Endodermal cell (in vitro differentiated cells): ENCODE measurements at regions not wholly inside any gene's neighbourhood (a gene's known extent, or its start where the extent isn't known, plus 50 kb on each side); places are given as distances from the start of the nearest gene placed in this dataset.

Experiments used
- DNase-seq: peaks from one replicate; pipeline ENCODE4 v3.0.0-alpha.2; 2017
- H3K27ac ChIP-seq: 2 replicates; pipeline ENCODE4 v1.5.1; 2013; ENCODE audit warnings: mild to moderate bottlenecking, low read depth, low read length, moderate library complexity
- H3K27me3 ChIP-seq: 2 replicates; pipeline ENCODE4 v1.6.1; 2013; ENCODE audit warnings: mild to moderate bottlenecking, low read length, moderate library complexity; ENCODE audit not compliant: insufficient read depth, control insufficient read depth, poor library complexity, severe bottlenecking
- H3K36me3 ChIP-seq: 2 replicates; pipeline ENCODE4 v1.7.0; 2013; ENCODE audit warnings: mild to moderate bottlenecking, low read length, moderate library complexity; ENCODE audit not compliant: control insufficient read depth, insufficient read depth
- H3K4me1 ChIP-seq: one replicate; pipeline ENCODE4 v1.7.0; 2013; ENCODE audit warnings: low read length; ENCODE audit not compliant: control insufficient read depth, insufficient read depth
- H3K4me3 ChIP-seq: 2 replicates; pipeline ENCODE4 v1.5.1; 2013; ENCODE audit warnings: mild to moderate bottlenecking, low read length, moderate library complexity
- H3K9ac ChIP-seq: 2 replicates; pipeline ENCODE4 v1.6.1; 2013; ENCODE audit warnings: mild to moderate bottlenecking, low read length, moderate library complexity; ENCODE audit not compliant: poor library complexity, severe bottlenecking; ENCODE audit errors: extremely low read depth
- H3K9me3 ChIP-seq: 2 replicates; pipeline ENCODE4 v1.6.1; 2013; ENCODE audit warnings: mild to moderate bottlenecking, low read length, moderate library complexity; ENCODE audit not compliant: control insufficient read depth
- H3K27ac Mint-ChIP-seq: 2 replicates; pipeline ENCODE4 v1.8.0; 2020; ENCODE audit warnings: mixed read lengths
- H3K27me3 Mint-ChIP-seq: 2 replicates; pipeline ENCODE4 v1.8.0; 2021; ENCODE audit warnings: mild to moderate bottlenecking, mixed read lengths; ENCODE audit not compliant: insufficient read depth
- H3K36me3 Mint-ChIP-seq: 2 replicates; pipeline ENCODE4 v1.8.0; 2020; ENCODE audit warnings: low read depth, mixed read lengths
- H3K4me1 Mint-ChIP-seq: 2 replicates; pipeline ENCODE4 v1.8.0; 2020; ENCODE audit warnings: mixed read lengths
- H3K4me3 Mint-ChIP-seq: 2 replicates; pipeline ENCODE4 v1.8.0; 2020; ENCODE audit warnings: mild to moderate bottlenecking, moderate library complexity, mixed read lengths
- H3K9me3 Mint-ChIP-seq: 2 replicates; pipeline ENCODE4 v1.8.0; 2020; ENCODE audit warnings: mild to moderate bottlenecking, mixed read lengths
- WGBS, 2 experiments: methylation state at CpG; one replicate each; pipeline versions ENCODE4 v1.1.5 to v1.1.7; 2013; ENCODE audit warnings: missing lambda C conversion rate in 2 of 2, mixed read lengths in 1 of 2; ENCODE audit not compliant: insufficient coverage in 1 of 2, insufficient read length in 1 of 2; 5-methylcytosine and 5-hydroxymethylcytosine counted together
- TF ChIP-seq, protein P1 (sequence below): fragments of 200-600 bp; sonication (generic); conservative IDR thresholded peaks from 2 replicates; pipeline ENCODE4 v1.5.0; 2021; ENCODE audit warnings: antibody characterized with exemption, mild to moderate bottlenecking

DNA sequence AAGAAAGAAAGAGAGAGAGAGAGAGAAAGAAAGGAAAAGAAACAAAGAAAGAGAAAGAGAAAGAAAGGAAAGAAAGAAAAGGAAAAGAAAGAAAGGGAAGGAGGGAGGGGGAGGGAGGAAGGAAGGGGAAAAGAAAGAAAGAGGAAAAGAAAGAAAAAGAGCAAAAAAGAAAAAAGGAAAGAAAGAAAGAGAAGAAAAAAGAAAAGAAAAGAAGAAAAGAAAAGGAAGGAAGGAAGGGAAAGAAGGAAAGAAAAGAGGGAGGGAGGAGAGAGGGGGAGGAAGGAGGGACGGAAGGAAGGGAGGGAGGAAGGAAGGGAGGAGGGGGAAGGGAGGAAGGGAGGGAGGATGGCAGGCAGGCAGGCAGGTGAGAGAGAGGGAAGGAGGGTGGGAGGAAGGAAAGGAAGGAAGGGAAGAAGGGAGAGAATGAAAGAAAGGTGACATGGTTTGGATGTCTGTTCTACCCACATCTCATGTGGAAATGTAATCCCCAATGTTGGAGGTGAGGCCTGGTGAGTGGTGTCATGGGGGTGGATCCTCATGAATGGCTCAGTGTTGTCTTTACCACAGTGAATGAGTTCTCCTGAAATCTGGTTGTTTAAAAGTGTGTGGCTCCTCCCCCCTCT is 83.0 kb upstream of the DCLK2 start:
- Mint-ChIP-seq H3K4me1 (peaks cover 6% of the 10 kb centered on the region), H3K4me3 (no peak overlapping the region), H3K27me3 (no peaks in the 10 kb centered on the region), H3K9me3 (peaks cover 2% of the 10 kb centered on the region), H3K27ac (no peak overlapping the region), H3K36me3 (no peaks in the 10 kb centered on the region)
- H3K4me3 ChIP-seq: no peak overlapping the region
- DNase-seq: no peak
- no peaks in the 10 kb centered on the region for H3K27me3 ChIP-seq
- H3K27ac ChIP-seq: no peak overlapping the region
- no CpG with 5 or more reads among the region's 1 CpG for WGBS, 2 experiments
- TF ChIP-seq, protein P1, sequence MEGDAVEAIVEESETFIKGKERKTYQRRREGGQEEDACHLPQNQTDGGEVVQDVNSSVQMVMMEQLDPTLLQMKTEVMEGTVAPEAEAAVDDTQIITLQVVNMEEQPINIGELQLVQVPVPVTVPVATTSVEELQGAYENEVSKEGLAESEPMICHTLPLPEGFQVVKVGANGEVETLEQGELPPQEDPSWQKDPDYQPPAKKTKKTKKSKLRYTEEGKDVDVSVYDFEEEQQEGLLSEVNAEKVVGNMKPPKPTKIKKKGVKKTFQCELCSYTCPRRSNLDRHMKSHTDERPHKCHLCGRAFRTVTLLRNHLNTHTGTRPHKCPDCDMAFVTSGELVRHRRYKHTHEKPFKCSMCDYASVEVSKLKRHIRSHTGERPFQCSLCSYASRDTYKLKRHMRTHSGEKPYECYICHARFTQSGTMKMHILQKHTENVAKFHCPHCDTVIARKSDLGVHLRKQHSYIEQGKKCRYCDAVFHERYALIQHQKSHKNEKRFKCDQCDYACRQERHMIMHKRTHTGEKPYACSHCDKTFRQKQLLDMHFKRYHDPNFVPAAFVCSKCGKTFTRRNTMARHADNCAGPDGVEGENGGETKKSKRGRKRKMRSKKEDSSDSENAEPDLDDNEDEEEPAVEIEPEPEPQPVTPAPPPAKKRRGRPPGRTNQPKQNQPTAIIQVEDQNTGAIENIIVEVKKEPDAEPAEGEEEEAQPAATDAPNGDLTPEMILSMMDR: no peak
- no peak overlapping the region for H3K9ac ChIP-seq
- no peaks in the 10 kb centered on the region for H3K9me3 ChIP-seq
- H3K4me1 ChIP-seq: no peaks in the 10 kb centered on the region
- H3K36me3 ChIP-seq: no peaks in the 10 kb centered on the region

DNA sequence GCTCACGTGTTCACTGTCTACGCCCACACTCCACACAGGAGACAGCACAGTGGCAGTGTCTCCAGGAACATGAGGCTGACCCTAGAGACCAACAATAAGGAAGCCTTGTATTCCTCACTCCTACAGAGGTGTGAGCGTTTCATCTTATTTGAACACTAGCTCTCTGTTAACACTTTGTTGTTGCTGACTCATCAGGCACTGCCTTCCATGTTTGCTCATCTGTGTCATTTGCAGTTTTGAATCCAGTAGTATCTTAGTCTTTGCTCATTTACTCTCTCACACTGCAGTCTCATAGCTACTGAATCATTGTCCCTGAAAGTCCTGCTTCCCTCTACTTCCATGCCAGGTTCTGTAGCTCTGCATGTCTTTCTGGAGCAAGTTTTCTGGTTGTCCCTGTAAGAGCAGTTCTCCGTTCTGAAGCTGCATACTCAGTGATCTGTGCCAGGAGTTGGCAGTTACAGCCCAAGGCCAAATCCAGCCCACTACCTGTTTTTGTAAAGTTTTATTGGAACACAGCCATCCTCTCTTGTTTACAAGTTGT is 80.3 kb upstream of the DCLK2 start:
- TF ChIP-seq, protein P1: no peak
- no peak overlapping the region for H3K27ac ChIP-seq
- Mint-ChIP-seq H3K27ac (peak overlapping the region; percentile 44), H3K9me3 (peaks cover 2% of the 10 kb centered on the region), H3K4me3 (no peak overlapping the region), H3K36me3 (no peaks in the 10 kb centered on the region), H3K27me3 (no peaks in the 10 kb centered on the region), H3K4me1 (peaks cover 6% of the 10 kb centered on the region)
- no peak overlapping the region for H3K9ac ChIP-seq
- H3K4me1 ChIP-seq: no peaks in the 10 kb centered on the region
- no peaks in the 10 kb centered on the region for H3K36me3 ChIP-seq
- H3K27me3 ChIP-seq: no peaks in the 10 kb centered on the region
- H3K4me3 ChIP-seq: no peak overlapping the region
- no peaks in the 10 kb centered on the region for H3K9me3 ChIP-seq
- DNase-seq: no peak
- 73 to 77% methylated on average over 4 of the region's 4 CpGs for whole genome bisulfite sequencing, 2 experiments

DNA sequence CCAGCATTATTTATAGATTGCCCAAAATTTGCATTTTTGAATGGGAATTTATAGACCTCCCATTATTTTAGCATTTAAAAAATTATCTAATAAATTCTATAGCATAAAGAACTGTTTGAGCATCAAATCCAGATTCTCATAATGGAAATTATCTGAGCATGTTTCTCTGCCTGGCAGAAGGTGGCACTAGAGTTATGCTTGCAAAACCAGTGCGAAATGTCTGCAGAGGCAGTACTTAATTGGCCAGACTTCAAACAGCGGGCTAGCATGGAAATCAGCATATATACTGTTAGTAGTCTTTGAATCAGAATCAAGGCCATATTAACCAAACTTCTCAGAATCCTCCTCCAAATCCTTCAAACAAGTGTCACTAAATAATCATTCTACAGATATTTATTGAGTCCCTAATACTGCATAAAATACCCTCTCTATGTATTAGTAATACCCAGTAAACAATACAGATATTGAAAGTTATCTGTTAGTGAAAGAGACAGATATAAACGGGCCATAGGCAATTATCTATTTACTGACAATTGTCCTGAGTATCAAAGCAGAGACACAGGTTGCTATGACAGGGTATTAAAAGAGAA is 78.7 kb upstream of the DCLK2 start:
- no peaks in the 10 kb centered on the region for H3K27me3 ChIP-seq
- H3K4me1 Mint-ChIP-seq: peaks cover 9% of the 10 kb centered on the region
- no peaks in the 10 kb centered on the region for H3K27me3 Mint-ChIP-seq
- DNase-seq: peak; percentile 60
- no peak overlapping the region for H3K9ac ChIP-seq
- WGBS, 2 experiments: 53 to 80% methylated on average over 1 to 3 of the region's 3 CpGs
- H3K27ac Mint-ChIP-seq: no peak overlapping the region
- H3K36me3 Mint-ChIP-seq: no peaks in the 10 kb centered on the region
- peaks cover 2% of the 10 kb centered on the region for H3K9me3 Mint-ChIP-seq
- no peak overlapping the region for H3K27ac ChIP-seq
- H3K9me3 ChIP-seq: no peaks in the 10 kb centered on the region
- TF ChIP-seq, protein P1: peak; percentile 76
- H3K4me3 Mint-ChIP-seq: no peak overlapping the region
- no peak overlapping the region for H3K4me3 ChIP-seq
- no peaks in the 10 kb centered on the region for H3K4me1 ChIP-seq
- H3K36me3 ChIP-seq: no peaks in the 10 kb centered on the region
